Upper lobe of left lung (tissue), 6 donors: ENCODE measurements at regions not wholly inside any gene's neighbourhood (a gene's known extent, or its start where the extent isn't known, plus 50 kb on each side); places are given as distances from the start of the nearest gene placed in this dataset.

Experiments used
- ATAC-seq, 2 donors: fragments of 200-7000 bp; cut with Tn5 transposase; one replicate each; pipeline ENCODE4 v1.9.1; 2022; ENCODE audit warnings: mild to moderate bottlenecking in 2 of 2, moderate library complexity in 2 of 2; ENCODE audit not compliant: low FRiP score in 2 of 2
- DNase-seq, 2 donors: peaks; one replicate each; pipeline ENCODE4 v3.0.0-alpha.2; 2019 to 2020
- H3K27ac ChIP-seq, 4 donors: fragments of 200-600 bp; sonication (generic); one replicate each; pipeline ENCODE4 v1.5.1; 2016 to 2019
- H3K27me3 ChIP-seq, 4 donors: fragments of 200-600 bp; sonication (generic); one replicate each; pipeline ENCODE4 v1.5.1; 2017 to 2019
- H3K36me3 ChIP-seq, 4 donors: fragments of 200-600 bp; sonication (generic); one replicate each; pipeline ENCODE4 v1.5.1; 2016 to 2019
- H3K4me1 ChIP-seq, 4 donors: fragments of 200-600 bp; sonication (generic); one replicate each; pipeline ENCODE4 v1.5.1; 2018 to 2019
- H3K4me3 ChIP-seq, 4 donors: fragments of 200-600 bp; sonication (generic); one replicate each; pipeline ENCODE4 v1.5.1; 2017 to 2019; ENCODE audit warnings: mild to moderate bottlenecking in 2 of 4, moderate library complexity in 1 of 4
- H3K9me3 ChIP-seq, 4 donors: fragments of 200-600 bp; sonication (generic); one replicate each; pipeline ENCODE4 v1.5.1; 2018 to 2019
- EP300 ChIP-seq, 4 donors: sonication (generic); formaldehyde crosslinking; IDR thresholded peaks; one replicate each; pipeline ENCODE4 v1.5.1; 2017; ENCODE audit warnings: antibody characterized with exemption in 4 of 4, control low read depth in 2 of 4
- POLR2A ChIP-seq, 4 donors: fragments of 450-650 bp; IDR thresholded peaks; one replicate each; pipeline ENCODE4 v1.5.1; 2016 to 2017; ENCODE audit warnings: antibody characterized with exemption in 4 of 4, mild to moderate bottlenecking in 2 of 4
- POLR2AphosphoS5 ChIP-seq, 2 donors: sonication (generic); formaldehyde crosslinking; IDR thresholded peaks; one replicate each; pipeline ENCODE4 v1.5.1; 2017; ENCODE audit warnings: antibody characterized with exemption in 2 of 2
- WGBS, 2 donors: methylation state at CpG; one replicate each; pipeline ENCODE4 v1.1.5; 2017 to 2018; 5-methylcytosine and 5-hydroxymethylcytosine counted together
- TF ChIP-seq, protein P1 (sequence below), 6 experiments: fragments of 450-650 bp in 4 of 6; fragments of 200-600 bp in 2 of 6; sonication (generic) in 2 of 6; IDR thresholded peaks; one replicate each; pipeline ENCODE4 v1.5.1; 2016 to 2019; ENCODE audit warnings: antibody characterized with exemption in 6 of 6
- donor health status: DM: no; HTN: no; CAD: no; lungs with moderate emphysema.
- donor health status: DM: no; HTN: yes; CAD: no; lungs with severe emphysema.

DNA sequence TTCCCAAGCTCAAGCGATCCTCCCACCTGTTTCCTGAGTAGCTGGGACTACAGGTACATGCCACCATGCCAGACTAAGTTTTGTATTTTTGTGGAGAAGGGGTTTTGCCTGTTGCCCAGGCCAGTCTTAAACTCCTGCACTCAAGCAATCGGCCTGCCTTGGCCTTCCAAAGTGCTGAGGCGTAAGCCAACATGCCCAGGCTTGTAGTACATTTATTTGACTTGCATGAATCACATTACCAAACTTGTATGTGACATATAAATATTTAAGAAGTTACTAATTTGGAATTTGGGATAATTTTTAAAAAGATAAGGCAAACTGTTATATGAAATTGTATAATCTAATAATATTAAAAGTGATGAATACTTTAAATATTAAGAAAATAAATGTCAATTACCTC is 157.6 kb downstream of the MCHR2 start:
- H3K9me3 ChIP-seq: no peaks in the 10 kb centered on the region
- ATAC-seq: no peak
- no peak overlapping the region for H3K4me3 ChIP-seq
- no peaks in the 10 kb centered on the region for H3K4me1 ChIP-seq
- no peak for DNase-seq
- no peaks in the 10 kb centered on the region for H3K36me3 ChIP-seq
- no peak overlapping the region for H3K27ac ChIP-seq
- TF ChIP-seq EP300 (IDR thresholded peaks at IDR 0.05) (no peak), POLR2AphosphoS5 (IDR thresholded peaks at IDR 0.05) (no peak), POLR2A (IDR thresholded peaks at IDR 0.05) (no peak)
- TF ChIP-seq, protein P1, sequence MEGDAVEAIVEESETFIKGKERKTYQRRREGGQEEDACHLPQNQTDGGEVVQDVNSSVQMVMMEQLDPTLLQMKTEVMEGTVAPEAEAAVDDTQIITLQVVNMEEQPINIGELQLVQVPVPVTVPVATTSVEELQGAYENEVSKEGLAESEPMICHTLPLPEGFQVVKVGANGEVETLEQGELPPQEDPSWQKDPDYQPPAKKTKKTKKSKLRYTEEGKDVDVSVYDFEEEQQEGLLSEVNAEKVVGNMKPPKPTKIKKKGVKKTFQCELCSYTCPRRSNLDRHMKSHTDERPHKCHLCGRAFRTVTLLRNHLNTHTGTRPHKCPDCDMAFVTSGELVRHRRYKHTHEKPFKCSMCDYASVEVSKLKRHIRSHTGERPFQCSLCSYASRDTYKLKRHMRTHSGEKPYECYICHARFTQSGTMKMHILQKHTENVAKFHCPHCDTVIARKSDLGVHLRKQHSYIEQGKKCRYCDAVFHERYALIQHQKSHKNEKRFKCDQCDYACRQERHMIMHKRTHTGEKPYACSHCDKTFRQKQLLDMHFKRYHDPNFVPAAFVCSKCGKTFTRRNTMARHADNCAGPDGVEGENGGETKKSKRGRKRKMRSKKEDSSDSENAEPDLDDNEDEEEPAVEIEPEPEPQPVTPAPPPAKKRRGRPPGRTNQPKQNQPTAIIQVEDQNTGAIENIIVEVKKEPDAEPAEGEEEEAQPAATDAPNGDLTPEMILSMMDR (IDR thresholded peaks at IDR 0.05): no peak
- no peaks in the 10 kb centered on the region for H3K27me3 ChIP-seq
- 78 to 91% methylated on average over 3 of the region's 3 CpGs for WGBS, 2 donors

DNA sequence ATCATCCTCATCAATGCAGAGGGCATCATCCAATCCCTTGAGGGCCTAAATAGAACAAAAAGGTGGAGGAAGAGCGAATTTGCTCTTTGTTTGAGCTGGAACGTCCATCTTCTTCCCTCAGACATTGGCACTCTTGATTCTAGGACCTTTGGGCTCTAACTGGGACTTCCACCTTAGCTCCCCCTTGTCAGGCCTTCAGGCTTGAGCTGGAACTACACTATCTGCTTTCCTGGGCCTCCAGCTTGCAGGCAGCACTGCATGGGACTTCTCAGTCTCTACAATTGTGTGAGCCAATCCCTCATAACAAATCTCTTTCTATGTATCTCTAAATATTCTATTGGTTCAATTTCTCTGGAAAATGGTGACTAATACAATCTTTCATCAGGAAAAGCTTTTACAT is 155.4 kb downstream of the MCHR2 start:
- no peaks in the 10 kb centered on the region for H3K9me3 ChIP-seq
- no peaks in the 10 kb centered on the region for H3K4me1 ChIP-seq
- no peaks in the 10 kb centered on the region for H3K36me3 ChIP-seq
- TF ChIP-seq EP300 (IDR thresholded peaks at IDR 0.05) (no peak), POLR2A (IDR thresholded peaks at IDR 0.05) (no peak), POLR2AphosphoS5 (IDR thresholded peaks at IDR 0.05) (no peak)
- TF ChIP-seq, protein P1 (IDR thresholded peaks at IDR 0.05): no peak
- ATAC-seq (no peak), DNase-seq (no peak)
- H3K4me3 ChIP-seq: no peak overlapping the region
- no peak overlapping the region for H3K27ac ChIP-seq
- 59 to 81% methylated on average over 2 of the region's 2 CpGs for WGBS, 2 donors
- H3K27me3 ChIP-seq: no peaks in the 10 kb centered on the region

DNA sequence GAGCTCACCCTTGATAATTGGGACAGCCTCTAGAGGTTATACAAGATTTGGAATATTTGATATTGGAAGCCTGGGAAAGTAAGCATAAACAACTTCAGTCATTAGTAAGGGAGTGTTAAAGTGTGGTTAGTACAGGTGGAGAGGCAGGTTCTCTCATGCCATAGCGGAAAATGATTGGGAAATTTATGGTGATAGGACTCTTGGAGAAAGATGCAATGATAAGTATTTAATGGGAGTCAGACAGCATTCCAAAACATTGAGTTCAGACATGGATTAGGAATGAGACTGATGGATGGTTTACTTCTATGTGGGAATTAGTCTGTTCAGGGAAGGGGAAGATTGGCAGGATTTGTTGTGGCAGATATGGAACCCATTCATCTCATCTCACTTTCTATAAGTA is 152.7 kb downstream of the MCHR2 start:
- no peaks in the 10 kb centered on the region for H3K9me3 ChIP-seq
- no peaks in the 10 kb centered on the region for H3K36me3 ChIP-seq
- H3K27me3 ChIP-seq: no peaks in the 10 kb centered on the region
- H3K4me1 ChIP-seq: no peaks in the 10 kb centered on the region
- TF ChIP-seq, protein P1 (IDR thresholded peaks at IDR 0.05): no peak
- TF ChIP-seq EP300 (IDR thresholded peaks at IDR 0.05) (no peak), POLR2A (IDR thresholded peaks at IDR 0.05) (no peak), POLR2AphosphoS5 (IDR thresholded peaks at IDR 0.05) (no peak)
- no peak overlapping the region for H3K27ac ChIP-seq
- ATAC-seq (no peak), DNase-seq (no peak)
- WGBS, 2 donors: 30 to 49% methylated on average over 1 of the region's 1 CpG
- no peak overlapping the region for H3K4me3 ChIP-seq

DNA sequence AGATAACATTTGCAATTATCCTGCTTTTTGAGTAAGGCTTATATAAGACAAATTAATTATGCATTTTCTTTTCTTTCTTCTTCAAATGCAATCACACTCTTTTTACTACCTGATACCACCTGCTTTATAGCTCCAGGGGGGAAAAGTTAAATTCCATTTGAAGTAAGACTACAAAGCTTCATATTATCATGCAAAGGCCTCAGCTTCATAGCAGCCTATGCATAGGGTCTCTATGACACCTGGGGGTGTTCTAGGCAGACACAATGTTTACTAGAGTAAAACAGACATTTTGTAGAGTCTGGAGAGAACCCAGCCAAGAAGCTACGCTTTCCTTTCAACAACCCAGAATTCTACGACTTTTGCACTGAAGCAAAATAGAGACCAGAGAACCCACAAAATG is 148.0 kb downstream of the MCHR2 start:
- TF ChIP-seq POLR2A (IDR thresholded peaks at IDR 0.05) (no peak), POLR2AphosphoS5 (IDR thresholded peaks at IDR 0.05) (no peak), EP300 (IDR thresholded peaks at IDR 0.05) (no peak)
- TF ChIP-seq, protein P1 (IDR thresholded peaks at IDR 0.05): no peak
- no peak for DNase-seq
- no peaks in the 10 kb centered on the region for H3K4me1 ChIP-seq
- no peaks in the 10 kb centered on the region for H3K9me3 ChIP-seq
- no peak overlapping the region for H3K4me3 ChIP-seq
- 83 to 84% methylated on average over 2 of the region's 2 CpGs for WGBS, 2 donors
- H3K27me3 ChIP-seq: no peaks in the 10 kb centered on the region
- no peaks in the 10 kb centered on the region for H3K36me3 ChIP-seq
- ATAC-seq: no peak
- H3K27ac ChIP-seq: no peak overlapping the region

DNA sequence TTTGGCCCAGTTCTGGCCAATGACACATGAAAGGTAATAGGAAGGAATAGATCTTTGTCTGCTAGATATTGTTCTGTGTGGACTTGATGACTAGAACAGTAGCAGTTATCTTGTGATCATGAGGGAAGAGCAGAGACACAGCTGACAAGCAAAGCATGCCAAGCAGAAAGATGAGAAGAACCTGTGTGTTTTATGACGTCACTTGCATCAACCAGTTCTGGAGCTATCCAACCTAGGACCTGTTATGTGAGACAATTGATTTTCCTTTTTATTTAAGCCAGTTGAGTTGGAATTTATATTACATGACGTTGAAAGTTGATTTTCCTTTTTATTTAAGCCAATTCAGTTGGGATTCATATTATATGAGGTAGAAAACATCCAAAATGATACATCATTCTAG is 143.2 kb downstream of the MCHR2 start:
- Histone ChIP-seq H3K4me1 (no peaks in the 10 kb centered on the region), H3K36me3 (no peaks in the 10 kb centered on the region), H3K9me3 (no peaks in the 10 kb centered on the region), H3K4me3 (no peak overlapping the region), H3K27ac (no peak overlapping the region), H3K27me3 (no peaks in the 10 kb centered on the region)
- ATAC-seq (no peak), DNase-seq (no peak)
- WGBS, 2 donors: 65 to 67% methylated on average over 2 of the region's 2 CpGs
- TF ChIP-seq, protein P1 (IDR thresholded peaks at IDR 0.05): no peak
- TF ChIP-seq POLR2AphosphoS5 (IDR thresholded peaks at IDR 0.05): no peak
- no peak for TF ChIP-seq POLR2A (IDR thresholded peaks at IDR 0.05)
